Hepatocyte (in vitro differentiated cells): ENCODE measurements at regions not wholly inside any gene's neighbourhood (a gene's known extent, or its start where the extent isn't known, plus 50 kb on each side); places are given as distances from the start of the nearest gene placed in this dataset.

Experiments used
- DNase-seq: peaks from one replicate; pipeline ENCODE4 v3.0.0-alpha.2; 2016; ENCODE audit warnings: low spot score
- H2AFZ ChIP-seq: fragments of 200-600 bp; sonication (generic); 2 replicates; pipeline ENCODE4 v1.6.0; 2016; ENCODE audit warnings: antibody characterized with exemption, mild to moderate bottlenecking
- H3K27ac ChIP-seq: fragments of 200-600 bp; sonication (generic); 2 replicates; pipeline ENCODE4 v1.5.1; 2016; ENCODE audit warnings: mild to moderate bottlenecking
- H3K27me3 ChIP-seq: fragments of 200-600 bp; sonication (generic); 2 replicates; pipeline ENCODE4 v1.6.1; 2016
- H3K36me3 ChIP-seq: fragments of 200-600 bp; sonication (generic); replicated peaks from 2 replicates; pipeline ENCODE4 v1.5.1; 2016; ENCODE audit warnings: low read depth; ENCODE audit not compliant: insufficient read depth
- H3K4me1 ChIP-seq: fragments of 200-600 bp; sonication (generic); 2 replicates; pipeline ENCODE4 v1.5.1; 2016; ENCODE audit warnings: mild to moderate bottlenecking, moderate library complexity; ENCODE audit not compliant: insufficient read depth
- H3K4me2 ChIP-seq: fragments of 200-600 bp; sonication (generic); 2 replicates; pipeline ENCODE4 v1.6.0; 2016
- H3K4me3 ChIP-seq: fragments of 200-600 bp; sonication (generic); 2 replicates; pipeline ENCODE4 v1.5.1; 2016; ENCODE audit warnings: mild to moderate bottlenecking
- H3K79me2 ChIP-seq: fragments of 200-600 bp; sonication (generic); 2 replicates; pipeline ENCODE4 v1.6.0; 2017; ENCODE audit warnings: mild to moderate bottlenecking
- H3K9me2 ChIP-seq: fragments of 200-600 bp; sonication (generic); replicated peaks from 2 replicates; pipeline ENCODE4 v1.6.0; 2017; ENCODE audit warnings: mild to moderate bottlenecking; ENCODE audit not compliant: insufficient read depth
- H3K9me3 ChIP-seq: fragments of 200-600 bp; sonication (generic); 2 replicates; pipeline ENCODE4 v1.5.1; 2016; ENCODE audit warnings: low read depth, mild to moderate bottlenecking
- H4K20me1 ChIP-seq: fragments of 200-600 bp; sonication (generic); 2 replicates; pipeline ENCODE4 v1.6.0; 2016; ENCODE audit warnings: mild to moderate bottlenecking; ENCODE audit not compliant: insufficient read depth, poor library complexity, severe bottlenecking
- CTCF ChIP-seq: fragments of 200-600 bp; sonication (generic); IDR thresholded peaks from 2 replicates; pipeline ENCODE4 v1.5.1; 2016; ENCODE audit warnings: antibody characterized with exemption, mild to moderate bottlenecking; ENCODE audit not compliant: poor library complexity
- EZH2 ChIP-seq: fragments of 200-600 bp; sonication (generic); IDR thresholded peaks from 2 replicates; pipeline ENCODE4 v1.6.1; 2016; ENCODE audit warnings: antibody characterized with exemption, mild to moderate bottlenecking, borderline replicate concordance
- EZH2phosphoT487 ChIP-seq: fragments of 200-600 bp; sonication (generic); IDR thresholded peaks from one replicate; pipeline ENCODE4 v1.6.1; 2018; ENCODE audit warnings: antibody characterized with exemption, mild to moderate bottlenecking, low read depth, moderate library complexity; ENCODE audit not compliant: unreplicated experiment, severe bottlenecking
- WGBS: methylation state at CpG from one replicate; pipeline ENCODE4 v1.1.6; 2016; ENCODE audit warnings: low lambda C conversion rate; ENCODE audit errors: missing lambda C conversion rate; 5-methylcytosine and 5-hydroxymethylcytosine counted together

- Histone ChIP-seq H2AFZ (no peak overlapping the region), H3K27ac (no peak overlapping the region), H3K36me3 (no peaks in the 10 kb centered on the region), H4K20me1 (no peaks in the 10 kb centered on the region), H3K27me3 (no peaks in the 10 kb centered on the region), H3K9me3 (no peaks in the 10 kb centered on the region), H3K79me2 (no peaks in the 10 kb centered on the region), H3K9me2 (no peaks in the 10 kb centered on the region), H3K4me2 (no peak overlapping the region), H3K4me1 (no peaks in the 10 kb centered on the region), H3K4me3 (no peak overlapping the region)
- no peak for DNase-seq
- WGBS = 97% methylated on average over 12 of the region's 12 CpGs
- no peak for TF ChIP-seq EZH2phosphoT487
- TF ChIP-seq EZH2 = no peak
- TF ChIP-seq CTCF = no peak
Observed at GRCh38 chr16:11471548-11471947, 115.2 kb downstream of the LITAF start.

- Histone ChIP-seq H3K4me2 (no peak overlapping the region), H3K27ac (no peak overlapping the region), H3K36me3 (no peaks in the 10 kb centered on the region), H4K20me1 (no peaks in the 10 kb centered on the region), H3K79me2 (no peaks in the 10 kb centered on the region), H3K4me1 (no peaks in the 10 kb centered on the region), H3K9me3 (no peaks in the 10 kb centered on the region), H3K4me3 (no peak overlapping the region), H2AFZ (no peak overlapping the region), H3K27me3 (no peaks in the 10 kb centered on the region), H3K9me2 (no peaks in the 10 kb centered on the region)
- no peak for TF ChIP-seq EZH2
- TF ChIP-seq EZH2phosphoT487 = no peak
- TF ChIP-seq CTCF = no peak
- DNase-seq = no peak
- WGBS = 93% methylated on average over 4 of the region's 4 CpGs
Observed at GRCh38 chr16:11472410-11472809, 114.3 kb downstream of the LITAF start.

- H3K36me3 ChIP-seq = no peaks in the 10 kb centered on the region
- no peaks in the 10 kb centered on the region for H3K4me1 ChIP-seq
- 79% methylated on average over 9 of the region's 9 CpGs for WGBS
- H3K9me3 ChIP-seq = no peaks in the 10 kb centered on the region
- H3K27ac ChIP-seq = no peak overlapping the region
- no peak overlapping the region for H3K4me2 ChIP-seq
- H3K4me3 ChIP-seq = no peak overlapping the region
- H2AFZ ChIP-seq = no peak overlapping the region
- no peaks in the 10 kb centered on the region for H3K79me2 ChIP-seq
- H3K27me3 ChIP-seq = no peaks in the 10 kb centered on the region
- no peaks in the 10 kb centered on the region for H4K20me1 ChIP-seq
- no peaks in the 10 kb centered on the region for H3K9me2 ChIP-seq
- DNase-seq = no peak
- no peak for TF ChIP-seq EZH2
- no peak for TF ChIP-seq CTCF
- TF ChIP-seq EZH2phosphoT487 = no peak
Observed at GRCh38 chr16:11472851-11473250, 113.9 kb downstream of the LITAF start.

- WGBS = 85% methylated on average over 10 of the region's 10 CpGs
- H4K20me1 ChIP-seq = no peaks in the 10 kb centered on the region
- H3K9me3 ChIP-seq = no peaks in the 10 kb centered on the region
- no peaks in the 10 kb centered on the region for H3K36me3 ChIP-seq
- H3K9me2 ChIP-seq = no peaks in the 10 kb centered on the region
- no peak overlapping the region for H3K4me3 ChIP-seq
- H3K79me2 ChIP-seq = no peaks in the 10 kb centered on the region
- DNase-seq = no peak
- H3K27ac ChIP-seq = no peak overlapping the region
- H2AFZ ChIP-seq = no peak overlapping the region
- H3K4me1 ChIP-seq = no peaks in the 10 kb centered on the region
- H3K27me3 ChIP-seq = no peaks in the 10 kb centered on the region
- no peak overlapping the region for H3K4me2 ChIP-seq
- TF ChIP-seq EZH2 = no peak
- no peak for TF ChIP-seq CTCF
- TF ChIP-seq EZH2phosphoT487 = no peak
Observed at GRCh38 chr16:11473728-11474127, 113.0 kb downstream of the LITAF start.
